D721Med (cell line): ENCODE measurements at regions not wholly inside any gene's neighbourhood (a gene's known extent, or its start where the extent isn't known, plus 50 kb on each side); places are given as distances from the start of the nearest gene placed in this dataset.

Experiments
- DNase-seq: peaks from one replicate; pipeline ENCODE4 v3.0.0; 2011; ENCODE audit warnings: low spot score; ENCODE audit not compliant: insufficient read length
- FAIRE-seq: peaks from 2 replicates; lab custom pipeline; 2011; peaks lifted over from hg19 to GRCh38; lab: Jason Lieb, UNC
- TF ChIP-seq, protein P1 (sequence below): IDR thresholded peaks from 2 replicates; pipeline ENCODE4 v1.5.1; 2012; ENCODE audit warnings: mild to moderate bottlenecking, control low read depth; ENCODE audit not compliant: insufficient read depth; ENCODE audit errors: missing control alignments

DNA sequence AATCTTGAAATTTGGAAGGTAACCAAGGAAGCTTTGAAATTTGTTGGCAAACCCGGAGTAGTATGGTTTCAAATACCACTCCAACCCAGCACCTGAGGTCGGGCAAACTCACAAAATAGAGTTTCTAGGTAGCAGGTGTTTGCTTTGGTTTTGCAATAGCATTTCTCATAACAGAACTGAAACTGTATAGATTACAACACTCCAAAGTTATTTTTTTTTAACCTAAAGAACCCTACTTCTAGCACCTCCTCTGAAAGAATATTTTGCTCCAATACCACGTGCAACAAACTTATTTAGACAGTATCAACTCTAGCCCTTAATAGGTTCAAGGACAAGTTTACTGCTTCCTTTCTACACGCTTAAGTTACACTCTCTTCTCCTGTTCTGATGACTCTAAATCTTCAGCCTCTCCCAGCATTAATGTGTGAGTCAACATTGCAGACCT is 178.5 kb upstream of the FMN2 start:
- TF ChIP-seq, protein P1, sequence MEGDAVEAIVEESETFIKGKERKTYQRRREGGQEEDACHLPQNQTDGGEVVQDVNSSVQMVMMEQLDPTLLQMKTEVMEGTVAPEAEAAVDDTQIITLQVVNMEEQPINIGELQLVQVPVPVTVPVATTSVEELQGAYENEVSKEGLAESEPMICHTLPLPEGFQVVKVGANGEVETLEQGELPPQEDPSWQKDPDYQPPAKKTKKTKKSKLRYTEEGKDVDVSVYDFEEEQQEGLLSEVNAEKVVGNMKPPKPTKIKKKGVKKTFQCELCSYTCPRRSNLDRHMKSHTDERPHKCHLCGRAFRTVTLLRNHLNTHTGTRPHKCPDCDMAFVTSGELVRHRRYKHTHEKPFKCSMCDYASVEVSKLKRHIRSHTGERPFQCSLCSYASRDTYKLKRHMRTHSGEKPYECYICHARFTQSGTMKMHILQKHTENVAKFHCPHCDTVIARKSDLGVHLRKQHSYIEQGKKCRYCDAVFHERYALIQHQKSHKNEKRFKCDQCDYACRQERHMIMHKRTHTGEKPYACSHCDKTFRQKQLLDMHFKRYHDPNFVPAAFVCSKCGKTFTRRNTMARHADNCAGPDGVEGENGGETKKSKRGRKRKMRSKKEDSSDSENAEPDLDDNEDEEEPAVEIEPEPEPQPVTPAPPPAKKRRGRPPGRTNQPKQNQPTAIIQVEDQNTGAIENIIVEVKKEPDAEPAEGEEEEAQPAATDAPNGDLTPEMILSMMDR, result no peak
- DNase-seq (no peak), FAIRE-seq (no peak)

DNA sequence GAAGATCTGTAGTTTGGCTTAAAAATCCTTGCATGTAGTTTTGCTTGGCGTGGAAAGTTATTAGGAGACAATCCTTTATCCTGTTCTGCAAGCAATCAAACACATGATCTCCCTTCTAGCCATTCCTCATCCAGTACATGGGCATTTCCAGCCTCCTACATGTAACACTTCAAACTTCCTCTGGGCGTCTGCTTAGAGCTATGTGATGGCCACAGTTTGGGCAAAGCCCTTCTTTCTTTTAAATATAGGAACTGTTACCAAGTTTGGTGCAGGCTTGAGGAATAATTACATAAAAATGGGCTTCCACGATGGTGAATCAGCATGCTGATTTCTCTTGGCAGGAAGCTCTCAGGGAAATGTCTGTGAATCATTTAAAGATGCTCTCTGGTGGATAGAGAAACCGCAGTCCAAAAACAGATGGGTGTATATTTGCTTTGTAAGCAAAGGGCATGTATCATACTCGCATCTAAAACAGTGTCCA is 176.9 kb upstream of the FMN2 start:
- FAIRE-seq, result no peak
- no peak for DNase-seq
- TF ChIP-seq, protein P1, result no peak

DNA sequence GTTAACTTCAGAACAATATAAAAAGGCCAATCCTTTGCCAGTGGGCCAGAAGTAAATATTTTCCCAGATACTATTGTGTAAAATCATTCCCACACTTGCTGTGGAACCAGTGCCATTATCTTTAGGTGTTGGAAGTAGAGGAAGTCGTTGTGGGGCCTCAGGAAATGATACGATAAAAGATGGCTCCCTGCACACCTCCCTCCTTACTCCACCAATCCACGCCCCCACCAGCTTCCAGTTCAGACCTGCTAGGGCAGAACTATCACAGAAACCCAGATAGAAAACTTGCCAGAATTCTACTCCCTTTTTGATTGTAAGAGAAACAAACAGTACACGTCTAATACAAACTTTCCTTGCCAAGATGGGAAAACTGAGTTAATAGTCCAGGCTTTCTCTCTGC is 173.0 kb upstream of the FMN2 start:
- TF ChIP-seq, protein P1, result no peak
- DNase-seq (no peak), FAIRE-seq (no peak)

DNA sequence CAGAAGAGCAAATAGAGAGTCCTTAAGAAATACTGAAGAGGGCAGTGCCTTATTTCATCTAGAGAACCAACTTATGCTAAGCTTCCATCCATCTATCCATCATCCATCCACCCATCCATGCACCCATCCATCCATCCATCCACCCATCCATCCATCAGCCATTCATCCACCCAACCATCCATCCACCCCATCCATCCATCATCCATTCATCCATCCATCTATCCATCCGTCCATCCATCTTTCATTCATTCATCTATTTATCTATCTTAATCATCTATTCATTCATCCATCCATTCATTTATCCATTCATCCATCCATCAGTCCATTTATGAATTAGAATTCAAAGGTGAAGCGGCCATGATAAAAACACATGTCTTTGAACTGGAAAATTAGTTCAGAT is 171.5 kb upstream of the FMN2 start:
- no peak for FAIRE-seq
- TF ChIP-seq, protein P1, result no peak
- no peak for DNase-seq

DNA sequence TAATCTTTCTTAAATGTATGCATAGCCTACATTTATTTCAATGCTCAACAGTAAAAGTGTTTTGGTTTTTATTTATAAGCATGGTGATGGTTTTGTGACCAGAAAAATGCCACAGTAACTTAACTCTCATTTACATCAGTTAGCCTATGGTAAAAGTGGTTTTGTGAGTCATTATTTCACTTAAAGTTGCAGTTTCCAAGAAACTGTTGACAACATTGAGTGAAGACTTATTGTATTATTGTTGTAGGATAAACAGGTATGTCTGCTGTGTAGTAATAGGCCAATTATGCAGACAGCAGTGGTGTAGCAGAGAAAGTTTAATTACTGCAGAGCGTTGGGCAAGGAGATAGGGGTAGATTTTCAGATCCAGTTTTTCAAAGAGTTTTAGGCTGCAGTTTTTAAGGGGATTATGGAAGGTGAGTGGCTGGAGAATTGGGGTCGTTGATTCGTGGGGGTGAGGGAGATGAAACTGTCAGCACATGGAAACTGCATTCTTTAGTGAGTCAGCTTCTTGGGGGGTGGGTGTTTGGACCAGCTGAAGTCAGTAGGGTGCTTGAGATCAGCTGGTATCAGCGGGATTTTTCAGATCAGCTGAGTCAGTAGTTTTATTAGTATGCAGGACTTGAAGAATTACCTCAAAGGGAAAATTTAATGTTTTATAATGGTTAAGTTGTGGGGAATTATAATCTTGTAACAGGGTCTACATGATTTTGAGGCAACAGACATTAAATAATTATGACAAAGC is 168.7 kb upstream of the FMN2 start:
- FAIRE-seq (no peak), DNase-seq (no peak)
- TF ChIP-seq, protein P1, result no peak

DNA sequence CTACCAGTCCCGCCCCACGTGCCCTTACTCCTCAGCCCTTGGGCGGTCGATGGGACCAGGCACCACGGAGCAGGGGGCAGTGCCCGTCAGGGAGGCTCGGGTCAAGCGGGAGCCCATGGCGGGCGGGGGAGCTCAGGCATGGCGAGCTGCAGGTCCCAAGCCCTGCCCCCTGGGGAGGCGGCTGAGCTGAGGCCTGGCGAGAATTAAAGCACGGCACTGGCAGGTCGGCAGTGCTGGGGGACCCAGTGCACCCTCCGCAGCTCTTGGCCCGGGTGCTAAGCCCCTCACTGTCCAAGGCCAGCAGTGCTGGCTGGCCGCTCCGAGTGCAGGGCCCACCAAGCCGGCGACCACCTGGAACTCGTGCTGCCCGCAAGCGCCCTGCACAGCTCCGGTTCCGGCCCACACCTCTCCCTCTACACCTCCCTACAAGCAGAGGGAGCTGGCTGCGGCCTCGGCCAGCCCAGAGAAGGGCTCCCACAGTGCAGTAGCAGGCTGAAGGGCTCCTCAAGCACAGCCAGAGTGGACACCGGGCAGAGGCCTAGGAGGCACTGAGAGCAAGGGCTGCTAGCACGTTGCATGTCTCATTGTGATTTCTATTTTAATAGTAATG is 166.8 kb upstream of the FMN2 start:
- DNase-seq (no peak), FAIRE-seq (no peak)
- TF ChIP-seq, protein P1, result no peak

DNA sequence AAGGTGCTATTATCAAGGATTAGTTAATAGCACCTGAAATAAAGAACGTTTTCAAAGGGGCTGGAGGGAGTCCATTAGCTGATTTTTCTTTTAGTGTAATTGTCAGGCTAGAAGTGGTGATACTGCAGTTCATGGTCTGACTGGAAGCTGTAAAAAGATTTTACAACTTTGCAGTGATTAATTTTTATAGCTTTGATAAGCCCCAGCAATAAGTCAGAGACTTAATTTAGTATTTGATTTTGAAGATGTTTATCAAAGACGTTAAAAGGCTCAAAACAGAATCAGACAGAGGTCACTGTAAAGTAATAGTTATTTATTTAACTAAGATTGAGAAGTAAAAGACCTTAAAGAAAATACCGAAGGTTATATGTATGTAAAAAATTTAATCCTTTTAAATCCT is 165.5 kb upstream of the FMN2 start:
- DNase-seq (no peak), FAIRE-seq (no peak)
- TF ChIP-seq, protein P1, result no peak
